CD1c-positive myeloid dendritic cell (primary cell): ENCODE measurements at regions not wholly inside any gene's neighbourhood (a gene's known extent, or its start where the extent isn't known, plus 50 kb on each side); places are given as distances from the start of the nearest gene placed in this dataset.

Experiments
- DNase-seq: peaks from one replicate; pipeline ENCODE4 v3.0.0-alpha.2; 2016; ENCODE audit errors: extremely low spot score

- no peak for DNase-seq
Observed at GRCh38 chr3:95923496-95924210, 890.7 kb upstream of the EPHA6 start.

GRCh38 chr3:95926904-95927501 lies 887.4 kb upstream of the EPHA6 start:
- DNase-seq = no peak

- no peak for DNase-seq
Observed at GRCh38 chr3:95934181-95934580, 880.2 kb upstream of the EPHA6 start.

- no peak for DNase-seq
Observed at GRCh38 chr3:95939235-95939809, 875.1 kb upstream of the EPHA6 start.

- DNase-seq = no peak
Observed at GRCh38 chr3:95965704-95966336, 848.6 kb upstream of the EPHA6 start.

- no peak for DNase-seq
Observed at GRCh38 chr3:95971573-95971972, 842.8 kb upstream of the EPHA6 start.

GRCh38 chr3:95994338-95994737 lies 820.1 kb upstream of the EPHA6 start:
- DNase-seq = no peak

- no peak for DNase-seq
Observed at GRCh38 chr3:96000966-96001365, 813.4 kb upstream of the EPHA6 start.

- DNase-seq = no peak
Observed at GRCh38 chr3:96007650-96008195, 806.7 kb upstream of the EPHA6 start.

GRCh38 chr3:96012939-96013338 lies 801.5 kb upstream of the EPHA6 start:
- DNase-seq = no peak

GRCh38 chr3:96017556-96017955 lies 796.8 kb upstream of the EPHA6 start:
- DNase-seq = no peak

GRCh38 chr3:96022676-96023075 lies 791.7 kb upstream of the EPHA6 start:
- DNase-seq = no peak

GRCh38 chr3:96027718-96028117 lies 786.7 kb upstream of the EPHA6 start:
- DNase-seq = no peak

- DNase-seq = no peak
Observed at GRCh38 chr3:96039632-96040031, 774.8 kb upstream of the EPHA6 start.

- DNase-seq = no peak
Observed at GRCh38 chr3:96059301-96059700, 755.1 kb upstream of the EPHA6 start.

GRCh38 chr3:96069065-96069464 lies 745.3 kb upstream of the EPHA6 start:
- DNase-seq = no peak

GRCh38 chr3:96070678-96071077 lies 743.7 kb upstream of the EPHA6 start:
- no peak for DNase-seq

- no peak for DNase-seq
Observed at GRCh38 chr3:96071097-96071496, 743.3 kb upstream of the EPHA6 start.

- DNase-seq = no peak
Observed at GRCh38 chr3:96072226-96072625, 742.2 kb upstream of the EPHA6 start.

GRCh38 chr3:96083610-96084009 lies 730.8 kb upstream of the EPHA6 start:
- no peak for DNase-seq

- DNase-seq = no peak
Observed at GRCh38 chr3:96086018-96086417, 728.4 kb upstream of the EPHA6 start.

- DNase-seq = no peak
Observed at GRCh38 chr3:96101006-96101560, 713.3 kb upstream of the EPHA6 start.
